AG04449 (cell line): ENCODE measurements at regions not wholly inside any gene's neighbourhood (a gene's known extent, or its start where the extent isn't known, plus 50 kb on each side); places are given as distances from the start of the nearest gene placed in this dataset.

Experiments used
- CTCF ChIA-PET: fragments of 350-600 bp; formaldehyde crosslinking; extraction: SDS; loops from one replicate; lab custom pipeline; 2021; ENCODE audit warnings: antibody characterized with exemption; lab: Yijun Ruan, JAX
- POLR2A ChIA-PET: fragments of 400-600, 350-600 bp; formaldehyde crosslinking; extraction: SDS; loops from one replicate; lab custom pipeline; 2020; ENCODE audit warnings: antibody characterized with exemption, inconsistent platforms; lab: Yijun Ruan, JAX
- DNase-seq: peaks from one replicate; pipeline ENCODE4 v3.0.0-alpha.2; 2010; ENCODE audit warnings: low read depth, low spot score
- H3K4me3 ChIP-seq: 2 replicates; pipeline ENCODE4 v1.5.1; 2011; ENCODE audit warnings: low read depth, mild to moderate bottlenecking, control low read depth, low read length
- TF ChIP-seq, protein P1 (sequence below): IDR thresholded peaks from one replicate; pipeline ENCODE4 v1.5.1; 2011; ENCODE audit warnings: mild to moderate bottlenecking, moderate library complexity, low read length, control low read depth, inconsistent platforms; ENCODE audit not compliant: insufficient read depth; ENCODE audit errors: missing control alignments

DNA sequence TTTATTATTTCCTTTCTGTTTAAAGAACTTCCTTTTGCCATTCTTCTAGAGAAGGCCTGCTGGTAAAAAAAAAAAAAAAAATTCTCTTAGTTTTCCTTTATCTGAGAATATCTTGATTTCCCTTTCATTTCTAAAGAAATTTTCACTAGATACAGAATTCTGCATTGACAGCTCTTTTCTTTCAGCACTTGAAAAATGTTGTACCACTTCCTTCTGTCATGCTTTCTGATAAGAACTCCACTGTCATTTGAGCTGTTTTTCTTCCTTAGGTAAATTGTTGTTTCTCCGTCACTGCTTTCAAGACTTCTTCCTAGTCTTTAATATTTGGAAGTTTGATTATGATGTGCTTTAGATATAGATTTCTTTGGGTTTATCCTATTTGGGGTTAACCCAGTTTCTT lies 113.6 kb upstream of the BTG1 start:
- ChIA-PET CTCF (interaction anchor here (1.5 kb wide), 1 partner anchor 877 kb away, joined by 5 read pairs; no protein-coding TSS in a partner anchor), POLR2A (no interaction called here)
- TF ChIP-seq, protein P1, sequence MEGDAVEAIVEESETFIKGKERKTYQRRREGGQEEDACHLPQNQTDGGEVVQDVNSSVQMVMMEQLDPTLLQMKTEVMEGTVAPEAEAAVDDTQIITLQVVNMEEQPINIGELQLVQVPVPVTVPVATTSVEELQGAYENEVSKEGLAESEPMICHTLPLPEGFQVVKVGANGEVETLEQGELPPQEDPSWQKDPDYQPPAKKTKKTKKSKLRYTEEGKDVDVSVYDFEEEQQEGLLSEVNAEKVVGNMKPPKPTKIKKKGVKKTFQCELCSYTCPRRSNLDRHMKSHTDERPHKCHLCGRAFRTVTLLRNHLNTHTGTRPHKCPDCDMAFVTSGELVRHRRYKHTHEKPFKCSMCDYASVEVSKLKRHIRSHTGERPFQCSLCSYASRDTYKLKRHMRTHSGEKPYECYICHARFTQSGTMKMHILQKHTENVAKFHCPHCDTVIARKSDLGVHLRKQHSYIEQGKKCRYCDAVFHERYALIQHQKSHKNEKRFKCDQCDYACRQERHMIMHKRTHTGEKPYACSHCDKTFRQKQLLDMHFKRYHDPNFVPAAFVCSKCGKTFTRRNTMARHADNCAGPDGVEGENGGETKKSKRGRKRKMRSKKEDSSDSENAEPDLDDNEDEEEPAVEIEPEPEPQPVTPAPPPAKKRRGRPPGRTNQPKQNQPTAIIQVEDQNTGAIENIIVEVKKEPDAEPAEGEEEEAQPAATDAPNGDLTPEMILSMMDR: no peak
- no peak for DNase-seq
- no peak overlapping the region for H3K4me3 ChIP-seq

DNA sequence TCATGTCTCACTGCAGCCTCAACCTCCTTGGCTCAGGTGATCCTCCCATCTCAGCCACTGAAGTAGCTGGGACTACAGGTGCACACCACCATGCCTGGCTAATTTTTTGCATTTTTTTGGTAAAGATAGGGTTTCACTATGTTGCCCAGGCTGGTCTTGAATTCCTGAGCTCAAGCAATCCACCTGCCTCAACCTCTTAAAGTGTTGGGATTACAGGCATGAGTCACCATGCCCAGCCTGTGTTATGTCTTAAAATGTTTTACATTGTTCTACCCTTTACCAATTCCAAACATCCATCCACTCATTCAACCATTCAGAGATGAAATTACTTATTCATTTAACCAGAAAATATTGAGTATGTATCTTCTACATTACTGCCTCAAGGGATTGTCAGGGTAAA lies 111.6 kb upstream of the BTG1 start:
- TF ChIP-seq, protein P1: no peak
- ChIA-PET CTCF (interaction anchor here (1.7 kb wide), 1 partner anchor 13 kb away, joined by 5 read pairs; no protein-coding TSS in a partner anchor), POLR2A (no interaction called here)
- DNase-seq: no peak
- no peak overlapping the region for H3K4me3 ChIP-seq

DNA sequence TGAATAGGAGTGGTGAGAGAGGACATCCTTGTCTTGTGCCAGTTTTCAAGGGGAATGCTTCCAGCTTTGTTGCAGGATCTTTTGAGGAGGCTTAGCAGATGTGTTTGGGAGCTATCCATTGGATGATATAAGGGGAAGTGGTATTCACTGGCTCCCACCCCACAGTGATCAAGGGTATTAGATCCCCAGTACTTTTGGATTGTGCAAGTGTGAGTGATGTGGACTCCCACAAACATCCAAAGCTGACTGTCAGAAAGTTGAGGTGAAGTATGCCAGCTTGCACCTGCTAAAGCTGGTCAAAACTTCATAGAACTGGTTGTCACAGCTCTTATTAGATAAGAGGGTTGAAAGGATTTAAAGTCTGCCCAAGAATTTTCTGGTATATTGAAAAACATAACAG lies 110.1 kb upstream of the BTG1 start:
- no peak overlapping the region for H3K4me3 ChIP-seq
- DNase-seq: no peak
- ChIA-PET CTCF (interaction anchor here (1.7 kb wide), 1 partner anchor 11 kb away, joined by 5 read pairs; no protein-coding TSS in a partner anchor), POLR2A (no interaction called here)
- TF ChIP-seq, protein P1: no peak

DNA sequence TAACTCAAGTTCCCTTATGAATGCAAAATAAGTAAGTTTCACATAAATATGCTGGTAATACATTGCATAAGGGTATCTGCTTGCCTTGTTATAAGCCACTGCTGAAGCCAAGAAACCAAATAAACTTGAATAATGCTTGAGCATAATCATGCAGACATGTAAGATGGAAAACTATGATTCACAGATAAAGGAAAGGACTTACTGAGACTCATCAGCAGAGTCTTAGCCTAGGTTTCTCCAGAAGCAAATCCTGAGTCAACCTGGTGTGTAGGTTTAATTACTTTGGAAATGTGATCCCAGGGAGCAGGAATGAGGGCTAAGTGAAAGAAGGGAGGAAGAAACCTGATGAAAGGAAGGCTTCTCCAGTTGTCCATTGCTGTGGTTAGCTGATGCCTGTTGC lies 107.7 kb upstream of the BTG1 start:
- POLR2A ChIA-PET: no interaction called here
- H3K4me3 ChIP-seq: no peak overlapping the region
- CTCF ChIA-PET: no interaction called here
- no peak for DNase-seq
- TF ChIP-seq, protein P1: no peak

DNA sequence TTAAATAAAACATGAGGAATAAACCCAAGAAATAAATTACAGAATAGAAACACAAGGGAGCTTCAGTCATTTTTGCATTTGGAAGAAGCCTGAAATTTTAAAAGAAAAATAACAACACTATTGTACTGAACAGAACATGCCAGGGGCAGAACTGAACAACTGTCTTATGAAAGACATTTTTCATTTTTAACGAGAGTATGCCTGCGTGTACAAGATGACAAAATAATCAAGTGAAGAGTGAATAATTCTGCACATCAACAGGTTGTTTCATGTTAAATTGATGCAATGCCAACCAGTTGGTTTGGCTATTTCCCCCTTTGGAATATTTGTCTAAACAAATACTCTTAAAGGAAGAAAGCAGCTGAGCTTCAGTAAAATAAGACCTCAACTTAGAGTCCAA lies 103.3 kb upstream of the BTG1 start:
- DNase-seq: no peak
- TF ChIP-seq, protein P1: no peak
- H3K4me3 ChIP-seq: no peak overlapping the region
- POLR2A ChIA-PET: no interaction called here
- CTCF ChIA-PET: interaction anchor here (1.5 kb wide), 1 partner anchor 867 kb away, joined by 4 read pairs; no protein-coding TSS in a partner anchor

DNA sequence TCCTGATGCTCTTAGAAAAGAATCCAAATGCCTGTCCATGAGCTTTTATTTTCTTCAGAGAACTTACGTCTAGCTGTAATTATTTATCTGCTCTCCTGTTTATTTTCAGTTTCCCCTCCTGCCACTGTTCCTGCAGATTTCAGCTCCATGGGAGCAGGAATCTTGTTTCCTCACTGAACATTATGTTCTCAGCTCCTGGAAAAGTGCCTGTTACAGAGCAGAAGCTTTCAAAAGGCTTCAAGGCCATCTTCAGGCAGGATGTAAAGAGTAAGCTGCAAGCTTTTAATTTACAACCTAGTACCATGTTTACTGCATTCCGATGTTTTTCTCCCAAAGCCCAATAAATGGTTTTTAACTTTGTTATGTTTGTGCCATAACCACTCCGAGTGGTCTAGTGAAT lies 98.4 kb upstream of the BTG1 start:
- no peak for DNase-seq
- POLR2A ChIA-PET: interaction anchor here (0.6 kb wide), 1 partner anchor 265 kb away, joined by 3 read pairs; no protein-coding TSS in a partner anchor
- no peak overlapping the region for H3K4me3 ChIP-seq
- CTCF ChIA-PET: interaction anchor here (0.7 to 1.3 kb wide), 3 partner anchors 9 to 485 kb away, joined by 3 to 5 read pairs (median 4); no protein-coding TSS in a partner anchor
- TF ChIP-seq, protein P1: no peak
